NCI-H2029 treated with DMSO at 0.1 percent for 48 hours (cell line): ENCODE measurements at regions not wholly inside any gene's neighbourhood (a gene's known extent, or its start where the extent isn't known, plus 50 kb on each side); places are given as distances from the start of the nearest gene placed in this dataset.

ENCODE experiments used
- DNase-seq: peaks from one replicate; lab custom pipeline; 2025; lab: John Stamatoyannopoulos, UW

DNA sequence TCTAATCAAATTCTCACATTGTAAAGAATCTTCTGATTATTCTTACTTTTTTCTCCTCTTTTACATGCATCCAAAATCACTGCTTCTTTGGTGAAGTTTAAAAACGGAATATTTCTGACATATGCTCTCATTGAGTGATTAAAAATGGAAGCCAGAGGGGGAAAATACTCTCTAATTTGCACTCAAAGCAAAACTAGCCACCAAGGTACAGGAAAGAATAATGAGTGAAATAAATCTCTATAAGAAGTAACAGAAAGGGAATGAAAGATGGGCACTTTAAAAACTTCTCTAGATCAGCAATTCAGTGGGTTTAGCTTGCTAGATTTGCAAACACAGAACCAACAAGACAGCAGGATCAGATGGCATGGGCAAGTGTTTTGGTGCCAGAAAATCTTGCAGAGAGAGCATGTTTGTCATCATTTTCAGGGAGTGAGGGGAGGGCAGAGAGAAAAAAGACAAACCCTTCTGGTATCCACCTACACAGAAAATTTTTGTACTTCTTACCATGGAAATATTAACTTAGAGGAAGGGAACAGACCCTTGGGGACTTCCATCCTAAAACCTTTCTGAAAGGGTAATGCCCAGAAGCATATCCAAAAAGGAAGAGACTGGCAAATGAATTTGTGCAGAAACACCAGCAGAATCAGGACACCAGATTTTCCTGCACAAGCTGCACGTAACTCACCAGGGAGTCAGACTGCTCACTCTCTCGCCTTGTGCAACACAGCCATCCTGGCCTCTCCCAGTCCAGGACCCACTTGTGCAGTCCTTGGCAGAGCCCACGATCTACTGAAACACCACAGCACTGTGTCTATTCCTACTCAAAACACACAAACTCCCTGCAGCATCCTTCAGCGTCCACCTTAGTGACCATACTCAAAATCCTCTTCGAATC, 270.2 kb upstream of the PRDM1 start:
- no peak for DNase-seq

DNA sequence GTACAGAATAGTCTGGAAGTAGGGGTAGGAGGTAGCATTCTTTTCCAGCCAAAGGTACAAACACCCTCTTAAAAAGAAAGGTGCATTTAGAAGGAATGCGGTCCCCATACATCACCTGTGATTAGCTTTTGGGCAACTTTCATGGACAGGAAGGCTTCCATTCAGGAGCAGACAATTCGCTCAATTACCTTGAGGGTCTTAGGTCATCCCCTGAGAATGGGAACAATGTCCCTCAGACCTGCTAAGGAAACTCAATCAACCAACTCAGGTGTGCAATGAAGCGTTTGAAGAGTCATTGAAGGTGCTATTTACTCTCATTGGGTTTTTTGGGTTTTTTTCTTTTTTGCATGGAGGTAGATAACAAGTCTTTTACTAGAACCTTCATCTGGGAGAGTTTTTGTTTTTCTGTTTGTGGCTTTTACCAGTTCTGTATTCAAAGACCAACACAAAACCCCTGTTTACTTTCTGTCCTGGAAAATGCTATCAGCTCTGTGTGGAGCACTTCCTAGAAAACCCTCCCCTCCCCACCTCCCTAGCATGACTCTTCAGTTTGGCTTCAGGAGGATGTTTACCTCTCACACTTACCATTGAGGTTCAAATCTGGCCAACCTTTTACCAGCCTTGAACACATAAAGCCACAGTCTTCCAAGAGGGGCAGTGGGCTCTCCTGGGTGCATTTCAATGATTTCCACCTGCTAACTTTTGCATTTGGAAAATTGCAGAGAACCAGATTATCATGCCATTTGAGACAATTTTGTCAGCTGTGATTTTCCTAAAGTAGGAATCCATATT, 271.2 kb upstream of the PRDM1 start:
- peak; percentile 71 for DNase-seq

GRCh38 chr6:105810922-105811482, 275.1 kb upstream of the PRDM1 start:
- DNase-seq: no peak

DNA sequence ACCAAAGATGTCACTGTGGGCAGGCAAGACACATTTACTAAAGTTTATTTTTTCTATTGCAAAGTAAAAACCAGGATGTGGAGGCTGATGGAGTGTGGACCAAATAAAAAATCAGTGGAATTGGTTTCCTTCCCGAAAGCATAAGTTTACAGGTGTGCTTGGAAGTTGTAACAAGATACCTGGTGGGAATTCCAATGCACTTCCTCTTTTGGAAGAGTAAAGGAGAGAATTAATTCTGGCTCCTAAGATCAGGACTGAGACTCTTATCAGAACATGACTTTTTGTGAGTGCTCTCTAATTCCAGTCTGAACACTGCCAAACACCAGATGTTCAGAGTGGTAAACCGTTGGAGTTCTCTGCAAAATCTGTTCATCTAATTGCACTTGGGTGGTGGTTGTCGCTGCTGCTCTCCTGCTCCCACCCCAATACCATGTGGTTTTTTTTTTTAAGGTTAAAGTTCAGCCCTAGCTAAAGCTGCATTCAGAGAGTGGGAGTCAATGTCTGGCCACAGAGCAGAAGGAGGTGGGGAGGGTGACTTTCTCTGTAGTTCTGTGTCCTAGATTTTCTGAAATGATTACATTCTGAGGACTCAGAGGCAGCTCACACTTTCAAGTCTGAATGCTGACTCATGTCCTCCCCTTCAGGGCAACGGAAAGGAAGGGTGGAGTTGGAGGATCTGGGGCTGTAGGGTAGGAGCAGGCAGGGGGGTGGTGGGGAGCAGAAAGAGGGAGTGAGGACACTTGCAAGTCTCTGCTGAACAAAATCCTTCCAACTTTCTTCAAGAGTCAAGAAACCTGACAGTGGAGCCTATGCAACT, 275.8 kb upstream of the PRDM1 start:
- no peak for DNase-seq

GRCh38 chr6:105808571-105808970, 277.6 kb upstream of the PRDM1 start:
- no peak for DNase-seq

- DNase-seq: no peak
Measured at GRCh38 chr6:105807905-105808304, 278.2 kb upstream of the PRDM1 start.

DNA sequence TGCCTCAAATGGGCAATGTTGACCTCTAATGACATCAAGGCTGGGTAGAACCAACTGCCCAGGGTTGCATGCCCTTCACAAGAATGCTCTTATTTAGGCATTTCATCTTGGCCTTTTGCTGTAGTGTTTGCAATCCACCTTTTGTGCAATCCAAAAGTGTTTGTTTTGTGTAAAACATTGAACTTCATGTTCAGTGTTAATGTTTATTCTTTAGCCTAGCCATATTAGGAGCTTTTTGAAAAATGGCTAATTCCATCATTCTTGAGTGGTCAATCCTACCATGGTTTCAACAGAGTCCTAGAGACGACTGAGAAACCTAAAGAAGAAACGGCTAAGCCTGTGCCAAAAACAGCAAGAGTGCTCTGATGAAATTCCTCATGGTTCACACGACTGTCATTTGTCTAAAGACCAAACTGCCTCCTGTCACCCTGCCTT, 279.6 kb upstream of the PRDM1 start:
- no peak for DNase-seq

- no peak for DNase-seq
Measured at GRCh38 chr6:105805501-105806023, 280.6 kb upstream of the PRDM1 start.

- DNase-seq: no peak
Measured at GRCh38 chr6:105804424-105804823, 281.7 kb upstream of the PRDM1 start.

DNA sequence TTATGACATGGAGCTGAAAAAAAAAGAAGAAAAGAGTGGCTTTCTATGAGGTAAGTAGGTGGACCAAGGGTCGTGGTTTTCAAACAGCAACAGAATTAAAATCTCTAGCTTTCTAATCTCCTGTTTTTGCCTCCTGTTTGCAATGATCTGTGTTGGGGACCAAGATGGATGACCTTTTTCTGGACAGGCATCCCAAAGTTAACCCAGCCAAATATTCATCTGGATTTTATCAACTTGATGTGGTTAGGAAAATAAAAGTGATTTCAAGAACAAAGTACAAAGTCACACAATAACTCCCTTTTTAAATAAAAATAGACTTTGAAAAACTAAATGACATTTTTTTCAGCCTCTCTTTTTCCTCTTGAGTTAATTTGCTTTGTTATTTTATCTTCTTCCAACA, 282.1 kb upstream of the PRDM1 start:
- no peak for DNase-seq

DNA sequence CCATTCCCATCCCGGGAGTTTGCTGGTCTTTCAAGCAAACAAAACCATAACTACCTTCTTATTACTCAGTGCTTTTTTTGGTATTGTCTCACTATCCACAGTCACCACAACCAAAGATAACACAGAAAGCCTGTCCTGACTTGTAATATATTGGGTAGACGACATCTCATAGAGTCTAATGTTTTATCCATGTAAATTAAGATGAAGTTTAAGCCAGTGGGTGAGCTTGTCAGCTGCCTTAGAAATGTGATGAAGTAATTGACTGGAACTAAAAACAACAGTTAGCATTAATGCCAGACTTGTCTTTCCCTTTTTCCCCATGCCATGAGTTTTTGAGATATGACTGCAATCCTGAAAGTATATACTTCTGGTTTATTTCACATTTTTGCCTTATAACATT, 282.7 kb upstream of the PRDM1 start:
- no peak for DNase-seq

DNA sequence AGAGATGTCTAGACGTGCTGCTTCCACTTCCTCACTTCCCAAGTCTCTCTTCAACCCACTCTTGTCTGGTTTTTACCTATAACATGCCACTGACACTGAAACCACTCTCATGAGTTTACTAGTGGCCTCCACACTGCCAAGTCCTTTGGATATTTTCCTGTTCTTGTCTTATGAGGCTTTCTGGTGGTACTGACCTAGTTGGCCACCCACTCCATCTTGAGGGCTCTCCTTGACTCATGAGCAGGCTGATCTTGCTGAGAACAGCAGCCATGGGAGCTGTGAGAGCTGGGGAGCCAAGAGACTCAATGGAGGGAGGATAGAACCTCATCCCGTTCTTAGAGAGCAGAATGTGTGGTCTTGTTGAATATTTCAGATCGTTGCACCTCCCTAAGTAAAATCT, 283.4 kb upstream of the PRDM1 start:
- DNase-seq: no peak

DNA sequence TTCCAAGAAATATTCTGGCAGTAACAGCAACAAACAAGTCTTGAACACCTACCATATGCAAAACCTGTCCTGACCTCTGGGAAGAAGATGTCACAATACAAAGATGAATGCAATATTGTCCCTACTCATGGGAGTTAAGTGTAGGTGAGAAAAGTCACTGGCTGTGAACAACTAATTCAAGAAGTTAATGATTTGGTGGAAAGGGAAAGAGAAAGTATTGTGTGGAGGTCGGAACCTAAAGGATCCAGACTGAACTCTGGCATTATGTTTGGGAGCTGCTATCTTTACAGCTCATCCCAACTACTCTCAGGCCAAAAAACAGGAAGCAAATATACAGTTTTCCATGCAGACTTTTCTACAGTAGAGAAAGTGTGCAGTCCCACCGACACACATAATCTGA, 285.3 kb upstream of the PRDM1 start:
- no peak for DNase-seq

DNA sequence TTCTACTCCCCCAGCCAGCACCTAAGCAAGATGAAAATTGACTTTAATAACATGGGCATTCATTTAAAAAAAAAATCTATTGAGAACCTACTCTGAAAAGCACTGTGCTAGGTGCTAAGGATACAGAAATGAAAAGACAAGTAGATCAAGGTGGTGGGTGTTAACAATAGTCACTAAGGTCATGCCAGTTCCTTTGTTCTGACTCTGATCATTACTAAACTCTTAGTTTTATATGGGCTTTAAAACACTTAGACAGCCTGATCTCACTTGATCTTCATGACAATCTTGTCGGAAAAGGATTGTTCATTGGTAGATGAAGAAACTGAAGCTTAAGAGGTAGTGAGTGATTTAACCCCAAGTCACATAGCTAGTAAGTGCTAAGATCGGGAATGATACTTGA, 285.7 kb upstream of the PRDM1 start:
- DNase-seq: no peak

- DNase-seq: no peak
Measured at GRCh38 chr6:105799056-105799455, 287.1 kb upstream of the PRDM1 start.

GRCh38 chr6:105797983-105798453, 288.1 kb upstream of the PRDM1 start:
- DNase-seq: no peak

GRCh38 chr6:105797286-105797979, 288.7 kb upstream of the PRDM1 start:
- DNase-seq: no peak

GRCh38 chr6:105795913-105796517, 290.1 kb upstream of the PRDM1 start:
- no peak for DNase-seq

DNA sequence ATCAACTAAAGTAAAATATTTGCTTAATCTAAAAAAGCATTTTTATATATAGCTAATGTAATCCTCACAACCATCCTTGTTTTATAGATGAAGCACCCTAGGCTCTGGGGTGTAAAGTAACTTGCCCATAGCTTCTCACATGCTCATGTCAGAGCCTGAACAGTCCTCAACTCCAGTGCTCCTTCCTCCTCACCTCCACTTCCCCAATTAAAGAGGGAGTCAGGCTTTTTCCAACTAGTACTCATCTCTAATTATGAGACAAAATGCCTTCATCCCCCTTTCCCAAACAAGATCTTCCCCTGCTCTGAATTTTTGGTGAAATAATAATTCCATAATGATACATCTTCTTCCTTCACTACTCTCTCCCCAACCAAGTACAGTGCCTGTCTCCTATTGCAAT, 290.8 kb upstream of the PRDM1 start:
- DNase-seq: no peak

- no peak for DNase-seq
Measured at GRCh38 chr6:105794870-105795269, 291.3 kb upstream of the PRDM1 start.

GRCh38 chr6:105794239-105794638, 291.9 kb upstream of the PRDM1 start:
- DNase-seq: no peak
